Suprapubic skin (tissue), 4 donors: ENCODE measurements at regions not wholly inside any gene's neighbourhood (a gene's known extent, or its start where the extent isn't known, plus 50 kb on each side); places are given as distances from the start of the nearest gene placed in this dataset.

ENCODE experiments used
- DNase-seq, 2 donors: peaks; one replicate each; pipeline ENCODE4 v3.0.0-alpha.2; 2019; ENCODE audit warnings: low spot score in 2 of 2
- H3K27ac ChIP-seq: fragments of 200-600 bp; sonication (generic); one replicate; pipeline ENCODE4 v1.5.1; 2019
- H3K27me3 ChIP-seq: fragments of 200-600 bp; sonication (generic); one replicate; pipeline ENCODE4 v1.5.1; 2019
- H3K36me3 ChIP-seq: fragments of 200-600 bp; sonication (generic); one replicate; pipeline ENCODE4 v1.5.1; 2019
- H3K4me1 ChIP-seq: fragments of 200-600 bp; sonication (generic); one replicate; pipeline ENCODE4 v1.5.1; 2019
- H3K4me3 ChIP-seq: fragments of 200-600 bp; sonication (generic); one replicate; pipeline ENCODE4 v1.5.1; 2019; ENCODE audit warnings: mild to moderate bottlenecking
- H3K9me3 ChIP-seq: fragments of 200-600 bp; sonication (generic); one replicate; pipeline ENCODE4 v1.5.1; 2019
- CTCF ChIP-seq, 2 donors: fragments of 200-600 bp in 1 of 2; fragments of 450-650 bp in 1 of 2; sonication (generic) in 1 of 2; IDR thresholded peaks; one replicate each; pipeline ENCODE4 v1.5.1; 2016 to 2019; ENCODE audit warnings: antibody characterized with exemption in 2 of 2, mild to moderate bottlenecking in 1 of 2, moderate library complexity in 1 of 2
- EP300 ChIP-seq: sonication (generic); formaldehyde crosslinking; IDR thresholded peaks from one replicate; pipeline ENCODE4 v1.6.1; 2017; ENCODE audit warnings: antibody characterized with exemption
- POLR2A ChIP-seq, 2 donors: fragments of 450-650 bp; IDR thresholded peaks; one replicate each; pipeline ENCODE4 v1.6.1; 2017; ENCODE audit warnings: antibody characterized with exemption in 2 of 2, mild to moderate bottlenecking in 2 of 2, moderate library complexity in 2 of 2
- POLR2AphosphoS5 ChIP-seq, 3 donors: sonication (generic); formaldehyde crosslinking; IDR thresholded peaks; one replicate each; pipeline ENCODE4 v1.6.1; 2017; ENCODE audit warnings: antibody characterized with exemption in 3 of 3
- WGBS: methylation state at CpG from one replicate; pipeline ENCODE4 v1.1.5; 2018; 5-methylcytosine and 5-hydroxymethylcytosine counted together

- DNase-seq, result no peak
- no peaks in the 10 kb centered on the region for H3K36me3 ChIP-seq
Measured at GRCh38 chr6:126696921-126697693, 357.2 kb downstream of the CENPW start.

GRCh38 chr6:126698732-126699240 lies 358.9 kb downstream of the CENPW start:
- Histone ChIP-seq H3K27ac (no peak overlapping the region), H3K36me3 (no peaks in the 10 kb centered on the region), H3K4me3 (no peak overlapping the region), H3K4me1 (no peaks in the 10 kb centered on the region), H3K9me3 (no peaks in the 10 kb centered on the region), H3K27me3 (no peaks in the 10 kb centered on the region)
- TF ChIP-seq EP300, result no peak
- no peak for DNase-seq
- WGBS, result 69% methylated on average over 3 of the region's 3 CpGs

More at GRCh38 chr6:126696921-126697693, 357.2 kb downstream of the CENPW start:
- 40% methylated on average over 5 of the region's 5 CpGs for WGBS
- Histone ChIP-seq H3K9me3 (no peaks in the 10 kb centered on the region), H3K4me1 (no peaks in the 10 kb centered on the region), H3K27ac (no peak overlapping the region), H3K27me3 (no peaks in the 10 kb centered on the region), H3K4me3 (no peak overlapping the region)
- TF ChIP-seq EP300 (no peak), POLR2A (IDR thresholded peaks at IDR 0.05) (no peak), CTCF (IDR thresholded peaks at IDR 0.05) (no peak), POLR2AphosphoS5 (IDR thresholded peaks at IDR 0.05) (no peak)

- WGBS, result 66% methylated on average over 5 of the region's 5 CpGs
- Histone ChIP-seq H3K27me3 (no peaks in the 10 kb centered on the region), H3K4me1 (no peaks in the 10 kb centered on the region), H3K4me3 (peak overlapping the region; percentile 1), H3K9me3 (no peaks in the 10 kb centered on the region), H3K36me3 (no peaks in the 10 kb centered on the region), H3K27ac (no peak overlapping the region)
- TF ChIP-seq EP300, result no peak
- no peak for TF ChIP-seq POLR2AphosphoS5 (IDR thresholded peaks at IDR 0.05)
- TF ChIP-seq POLR2A (IDR thresholded peaks at IDR 0.05), result no peak
- TF ChIP-seq CTCF (IDR thresholded peaks at IDR 0.05), result no peak
- DNase-seq, result no peak
Measured at GRCh38 chr6:126701676-126702560, 362.0 kb downstream of the CENPW start.

- no peak for DNase-seq
- H3K9me3 ChIP-seq, result no peaks in the 10 kb centered on the region
- WGBS, result 56% methylated on average over 2 of the region's 2 CpGs
Measured at GRCh38 chr6:126716032-126716431, 376.1 kb downstream of the CENPW start.

More at GRCh38 chr6:126716032-126716431, 376.1 kb downstream of the CENPW start:
- TF ChIP-seq POLR2AphosphoS5 (IDR thresholded peaks at IDR 0.05) (no peak), EP300 (no peak), POLR2A (IDR thresholded peaks at IDR 0.05) (no peak), CTCF (IDR thresholded peaks at IDR 0.05) (no peak)
- Histone ChIP-seq H3K4me1 (no peaks in the 10 kb centered on the region), H3K4me3 (no peak overlapping the region), H3K27me3 (no peaks in the 10 kb centered on the region), H3K27ac (no peak overlapping the region), H3K36me3 (no peaks in the 10 kb centered on the region)
